CD14-positive monocyte (primary cell): ENCODE measurements at regions not wholly inside any gene's neighbourhood (a gene's known extent, or its start where the extent isn't known, plus 50 kb on each side); places are given as distances from the start of the nearest gene placed in this dataset.

Source experiments
- DNase-seq, 3 donors: peaks; one replicate each; pipeline ENCODE4 v3.0.0-alpha.2; 2011 to 2022
- H2AFZ ChIP-seq: 2 replicates; pipeline ENCODE4 v1.6.0; 2012; ENCODE audit warnings: mild to moderate bottlenecking, low read depth, low read length, inconsistent platforms; ENCODE audit not compliant: insufficient read depth, poor library complexity, severe bottlenecking
- H3K27ac ChIP-seq, 2 donors: 1 replicate in 1 of 2; 2 replicates in 1 of 2; pipeline ENCODE4 v1.5.1; 2012 to 2013; ENCODE audit warnings: low read length in 2 of 2, control low read depth in 1 of 2, inconsistent platforms in 1 of 2, low read depth in 1 of 2, mild to moderate bottlenecking in 1 of 2
- H3K27me3 ChIP-seq, 2 donors: one replicate each; pipeline versions ENCODE4 v1.6.0 to v1.6.1; 2011 to 2013; ENCODE audit warnings: low read length in 2 of 2; ENCODE audit not compliant: control insufficient read depth in 2 of 2, insufficient read depth in 2 of 2
- H3K36me3 ChIP-seq, 2 donors: replicated peaks in 1 of 2; 1 replicate in 1 of 2; 2 replicates in 1 of 2; pipeline versions ENCODE4 v1.5.1 to v1.6.1; 2012 to 2013; ENCODE audit warnings: low read length in 2 of 2, control low read depth in 1 of 2, inconsistent platforms in 1 of 2, mild to moderate bottlenecking in 1 of 2; ENCODE audit not compliant: insufficient read depth in 2 of 2, control insufficient read depth in 1 of 2
- H3K4me1 ChIP-seq, 2 donors: 1 replicate in 1 of 2; 2 replicates in 1 of 2; pipeline versions ENCODE4 v1.5.1 to v1.6.1; 2012 to 2013; ENCODE audit warnings: low read length in 2 of 2, control low read depth in 1 of 2, inconsistent platforms in 1 of 2, mild to moderate bottlenecking in 1 of 2, moderate library complexity in 1 of 2; ENCODE audit not compliant: insufficient read depth in 2 of 2, control insufficient read depth in 1 of 2
- H3K4me2 ChIP-seq: replicated peaks from 2 replicates; pipeline ENCODE3; 2012; ENCODE audit warnings: low read length, moderate library complexity, mild to moderate bottlenecking; ENCODE audit not compliant: poor library complexity, severe bottlenecking; ENCODE audit errors: extremely low read depth
- H3K4me3 ChIP-seq, 3 experiments: fragments of 200-600 bp in 1 of 3; sonication (generic) in 1 of 3; replicated peaks in 1 of 3; 1 replicate in 2 of 3; 2 replicates in 1 of 3; pipeline ENCODE4 v1.5.1; 2011 to 2013; ENCODE audit warnings: low read length in 3 of 3, mild to moderate bottlenecking in 3 of 3, control low read depth in 2 of 3, low read depth in 2 of 3, inconsistent platforms in 1 of 3, moderate library complexity in 1 of 3
- H3K79me2 ChIP-seq: 2 replicates; pipeline ENCODE4 v1.6.0; 2012; ENCODE audit warnings: mild to moderate bottlenecking, control low read depth, inconsistent platforms, low read length, moderate library complexity; ENCODE audit not compliant: insufficient read depth
- H3K9ac ChIP-seq: 2 replicates; pipeline ENCODE4 v1.6.0; 2017; ENCODE audit warnings: low read length, mild to moderate bottlenecking; ENCODE audit not compliant: insufficient read depth, poor library complexity, severe bottlenecking
- H3K9me3 ChIP-seq, 2 donors: replicated peaks in 1 of 2; 1 replicate in 1 of 2; 2 replicates in 1 of 2; pipeline versions ENCODE4 v1.5.1 to v1.6.1; 2012 to 2013; ENCODE audit warnings: low read length in 2 of 2, control low read depth in 1 of 2; ENCODE audit not compliant: control insufficient read depth in 1 of 2, insufficient read depth in 1 of 2
- H4K20me1 ChIP-seq: 2 replicates; pipeline ENCODE4 v1.6.0; 2012; ENCODE audit warnings: mild to moderate bottlenecking, low read length, control low read depth, moderate library complexity; ENCODE audit not compliant: insufficient read depth
- H3K27ac Mint-ChIP-seq, 7 donors: one replicate each; pipeline ENCODE4 v1.8.0; 2020; ENCODE audit warnings: mild to moderate bottlenecking in 7 of 7, mixed read lengths in 7 of 7, moderate library complexity in 6 of 7, inconsistent platforms in 2 of 7
- H3K27me3 Mint-ChIP-seq, 3 donors: one replicate each; pipeline ENCODE4 v1.8.0; 2021 to 2022; ENCODE audit warnings: low read depth in 3 of 3, mild to moderate bottlenecking in 3 of 3, mixed read lengths in 3 of 3, moderate library complexity in 3 of 3, inconsistent platforms in 1 of 3
- H3K36me3 Mint-ChIP-seq, 2 donors: one replicate each; pipeline ENCODE4 v1.8.0; 2020; ENCODE audit warnings: mixed read lengths in 2 of 2, inconsistent platforms in 1 of 2, mild to moderate bottlenecking in 1 of 2
- H3K4me1 Mint-ChIP-seq: one replicate; pipeline ENCODE4 v1.8.0; 2020; ENCODE audit warnings: mild to moderate bottlenecking, mixed read lengths
- H3K4me3 Mint-ChIP-seq, 2 donors: one replicate each; pipeline ENCODE4 v1.8.0; 2020; ENCODE audit warnings: mild to moderate bottlenecking in 2 of 2, mixed read lengths in 2 of 2, moderate library complexity in 1 of 2
- H3K9me3 Mint-ChIP-seq, 7 donors: one replicate each; pipeline ENCODE4 v1.8.0; 2020 to 2022; ENCODE audit warnings: mixed read lengths in 7 of 7, mild to moderate bottlenecking in 6 of 7, moderate library complexity in 6 of 7, inconsistent platforms in 2 of 7
- CTCF ChIP-seq: fragments of 200-600 bp; IDR thresholded peaks from one replicate; pipeline ENCODE4 v1.8.0; 2022; ENCODE audit warnings: antibody characterized with exemption, mild to moderate bottlenecking
- WGBS: methylation state at CpG from one replicate; pipeline ENCODE4 v1.1.5; 2013; ENCODE audit warnings: missing lambda C conversion rate; ENCODE audit not compliant: insufficient coverage; 5-methylcytosine and 5-hydroxymethylcytosine counted together
- intact Hi-C, 2 donors: fragments of 100-400 bp; cut with micrococcal nuclease; formaldehyde crosslinking; loops; one replicate each; pipeline versions ENCODE4 v1.15.0 to v1.15.1; 2023

- Histone ChIP-seq H4K20me1 (no peaks in the 10 kb centered on the region), H3K9ac (no peak overlapping the region), H3K79me2 (no peaks in the 10 kb centered on the region), H2AFZ (no peak overlapping the region), H3K4me2 (no peak overlapping the region), H3K4me1 (no peaks in the 10 kb centered on the region), H3K27ac (no peak overlapping the region), H3K9me3 (no peaks in the 10 kb centered on the region), H3K36me3 (no peaks in the 10 kb centered on the region), H3K27me3 (no peaks in the 10 kb centered on the region), H3K4me3 (no peak overlapping the region)
- no peak overlapping the region for H3K4me3 Mint-ChIP-seq
- peaks cover 2 to 10% (median 2%) of the 10 kb centered on the region in 3 donors for H3K27me3 Mint-ChIP-seq
- no peaks in the 10 kb centered on the region for H3K9me3 Mint-ChIP-seq
- intact Hi-C loops: no loop called here
- no peak for DNase-seq
- WGBS: 93% methylated on average over 11 of the region's 13 CpGs
- no peaks in the 10 kb centered on the region for H3K36me3 Mint-ChIP-seq
- H3K27ac Mint-ChIP-seq: no peak overlapping the region
- H3K4me1 Mint-ChIP-seq: no peaks in the 10 kb centered on the region
- TF ChIP-seq CTCF: no peak
Measured at GRCh38 chr1:30286241-30286987, 437.0 kb downstream of the MATN1 start.

- Mint-ChIP-seq H3K27me3 (peaks cover 2 to 6% (median 2%) of the 10 kb centered on the region in 3 donors), H3K4me1 (no peaks in the 10 kb centered on the region), H3K9me3 (peaks cover 0 to under 1% (median 0%) of the 10 kb centered on the region in 7 donors), H3K4me3 (no peak overlapping the region), H3K36me3 (no peaks in the 10 kb centered on the region), H3K27ac (no peak overlapping the region)
- H3K4me1 ChIP-seq: no peaks in the 10 kb centered on the region
- H3K4me3 ChIP-seq: no peak overlapping the region
- H3K4me2 ChIP-seq: no peak overlapping the region
- no peak for DNase-seq
- no peaks in the 10 kb centered on the region for H3K9me3 ChIP-seq
- 93% methylated on average over 11 of the region's 12 CpGs for WGBS
- H4K20me1 ChIP-seq: no peaks in the 10 kb centered on the region
- no peaks in the 10 kb centered on the region for H3K36me3 ChIP-seq
- no peak overlapping the region for H3K27ac ChIP-seq
- no peaks in the 10 kb centered on the region for H3K27me3 ChIP-seq
- no peaks in the 10 kb centered on the region for H3K79me2 ChIP-seq
- TF ChIP-seq CTCF: no peak
- intact Hi-C loops: no loop called here
- H3K9ac ChIP-seq: no peak overlapping the region
- no peak overlapping the region for H2AFZ ChIP-seq
Measured at GRCh38 chr1:30285501-30285932, 437.9 kb downstream of the MATN1 start.
